ENCODE measurements at regions not wholly inside any gene's neighbourhood (a gene's known extent, or its start where the extent isn't known, plus 50 kb on each side); places are given as distances from the start of the nearest gene placed in this dataset.
A peak's percentile ranks its signal among the peaks of the same experiment; 100 is the strongest.
"Not testable (repeated sequence)": the region's sequence is repeated elsewhere in the genome, so short reads cannot be mapped to it uniquely, and the experiment has no call there.

DNA sequence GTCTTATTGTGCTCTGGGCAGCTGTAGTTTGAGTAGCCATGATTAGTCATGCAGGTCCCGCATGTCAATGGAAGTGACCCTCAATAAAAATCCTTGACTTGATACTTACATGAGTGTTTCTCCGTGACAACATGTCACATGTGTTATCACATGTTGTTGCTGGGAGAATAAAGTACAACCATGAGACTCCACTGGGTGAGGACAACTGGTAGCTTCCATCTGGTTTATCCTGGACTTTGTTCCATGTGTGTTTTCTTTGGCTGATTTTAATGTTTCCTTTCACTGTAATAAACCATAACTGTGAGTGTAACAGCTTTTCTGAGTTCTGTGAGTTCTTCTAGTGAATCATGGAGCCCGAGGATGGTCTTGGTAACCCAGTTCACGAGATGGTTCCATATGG, 63.1 kb upstream of the NDN start:
- DNase-seq = no peak
- intact Hi-C loops (cut with DNase I) = no loop called here

DNA sequence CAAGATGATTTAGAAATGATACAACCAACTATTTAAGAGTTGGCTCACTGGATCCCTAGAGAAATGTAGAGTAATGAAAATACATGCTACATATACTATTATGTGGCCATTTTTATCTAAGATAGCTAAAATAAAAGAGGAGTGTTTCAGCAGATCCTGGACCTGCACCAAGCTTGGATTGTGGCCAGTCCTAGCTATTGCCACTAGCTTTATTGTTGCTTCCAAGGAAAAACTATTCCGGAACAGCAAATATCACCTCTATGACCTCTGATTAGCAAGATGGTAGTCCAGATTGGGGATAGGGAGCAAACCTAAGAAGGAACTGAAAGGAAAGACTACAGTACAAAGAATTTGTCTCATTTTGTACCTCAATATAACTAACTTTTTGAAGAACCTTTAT, 63.7 kb upstream of the NDN start:
- no peak for DNase-seq
- intact Hi-C loops (cut with DNase I) = no loop called here

- intact Hi-C loops (cut with DNase I) = no loop called here
- no peak for DNase-seq
Observed at GRCh38 chr15:23753248-23753647, 66.1 kb upstream of the NDN start.

GRCh38 chr15:23758891-23759290, 71.8 kb upstream of the NDN start:
- no peak for DNase-seq
- intact Hi-C loops (cut with DNase I) = no loop called here

DNA sequence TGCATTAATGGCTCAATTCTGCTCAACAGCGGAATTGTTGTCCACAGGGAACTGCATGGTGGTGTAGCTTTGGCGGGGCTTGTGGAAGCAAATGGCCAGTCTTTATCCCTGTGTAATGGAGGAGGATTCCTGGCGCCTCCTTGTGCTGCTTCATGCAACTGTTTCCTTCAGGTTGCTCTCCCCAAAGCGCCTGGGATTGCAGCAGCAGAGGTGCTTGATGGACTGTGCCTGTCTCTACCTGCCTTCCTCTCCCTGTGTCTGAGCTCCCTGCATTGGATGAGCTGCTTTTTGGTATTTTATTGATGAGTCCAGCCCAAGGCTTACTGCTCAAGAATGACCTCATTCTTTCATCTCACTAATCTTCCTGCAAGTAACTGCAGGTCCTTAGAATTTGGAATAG, 72.9 kb upstream of the NDN start:
- intact Hi-C loops (cut with DNase I) = no loop called here
- DNase-seq = no peak

- no peak for DNase-seq
- intact Hi-C loops (cut with DNase I) = no loop called here
Observed at GRCh38 chr15:23761386-23761785, 74.3 kb upstream of the NDN start.

DNA sequence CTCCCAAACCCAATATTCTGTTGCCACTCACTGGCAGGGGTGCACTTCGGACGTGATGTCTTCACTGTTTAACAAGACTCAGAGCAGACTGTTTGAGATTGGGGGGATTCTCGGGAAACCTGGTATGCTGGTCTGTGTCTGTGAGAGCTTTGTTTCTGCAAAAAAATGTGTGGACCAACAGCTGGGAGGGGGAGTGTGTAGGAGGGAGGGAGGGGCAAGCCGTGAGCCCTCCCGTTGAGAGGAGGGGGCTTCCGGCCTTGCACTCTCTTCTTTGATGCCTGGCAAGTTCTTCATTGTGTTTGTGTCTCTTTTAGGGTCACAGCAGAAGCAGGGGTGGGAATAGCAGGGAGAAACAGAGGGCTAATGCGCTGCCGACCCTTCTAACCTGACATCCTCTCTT, 74.9 kb upstream of the NDN start:
- no peak for DNase-seq
- intact Hi-C loops (cut with DNase I) = no loop called here

GRCh38 chr15:23763021-23763420, 75.9 kb upstream of the NDN start:
- no peak for DNase-seq

DNA sequence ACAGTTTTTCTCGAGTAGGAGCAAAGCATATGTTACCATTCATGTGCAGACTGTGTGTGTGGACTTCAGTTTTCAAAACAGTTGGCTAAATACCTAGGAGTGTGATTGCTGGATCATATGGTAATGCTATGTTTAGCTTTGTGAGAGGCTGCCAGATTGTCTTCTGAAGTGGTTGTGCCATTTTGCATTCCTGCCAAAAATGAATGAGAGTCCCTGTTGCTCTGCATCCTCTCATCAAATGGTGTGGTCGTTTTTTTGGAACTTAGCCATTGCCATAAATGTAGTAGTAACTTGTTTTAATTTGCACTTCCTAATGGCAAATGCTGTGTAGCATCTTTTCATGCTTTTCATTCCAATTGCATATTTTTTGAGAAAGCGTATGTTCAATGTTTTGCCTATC, 77.2 kb upstream of the NDN start:
- intact Hi-C loops (cut with DNase I) = no loop called here
- DNase-seq = no peak

More at GRCh38 chr15:23763021-23763420, 75.9 kb upstream of the NDN start:
- intact Hi-C loops (cut with DNase I) = no loop called here

- intact Hi-C loops (cut with DNase I) = no loop called here
- no peak for DNase-seq
Observed at GRCh38 chr15:23764716-23765115, 77.6 kb upstream of the NDN start.

GRCh38 chr15:23766779-23767178, 79.7 kb upstream of the NDN start:
- intact Hi-C loops (cut with DNase I); DNase-seq: not testable (repeated sequence)

DNA sequence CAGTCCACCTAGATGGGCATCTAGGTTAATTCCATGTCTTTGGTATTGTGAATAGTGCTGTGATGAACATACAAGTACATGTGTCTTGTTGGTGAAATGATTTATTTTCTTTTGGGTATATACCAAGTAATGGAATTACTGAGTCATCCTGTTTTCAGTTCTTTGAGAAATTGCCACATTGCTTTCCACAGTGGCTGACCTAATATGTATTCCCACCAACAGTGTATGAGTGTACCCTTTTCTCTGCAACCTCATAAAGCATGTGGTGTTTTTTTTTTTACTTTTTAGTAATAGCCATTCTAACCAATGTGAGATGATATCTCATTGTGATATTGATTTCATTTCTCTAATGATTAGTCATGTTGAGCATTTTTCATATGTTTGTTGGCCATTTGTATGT, 86.0 kb upstream of the NDN start:
- intact Hi-C loops (cut with DNase I) = no loop called here
- no peak for DNase-seq

- DNase-seq = no peak
Observed at GRCh38 chr15:23787346-23788105, 100.4 kb upstream of the NDN start.

GRCh38 chr15:23793191-23793680, 106.1 kb upstream of the NDN start:
- no peak for DNase-seq
- intact Hi-C loops (cut with DNase I) = no loop called here

More at GRCh38 chr15:23787346-23788105, 100.4 kb upstream of the NDN start:
- intact Hi-C loops (cut with DNase I) = no loop called here

- intact Hi-C loops (cut with DNase I) = no loop called here
- DNase-seq = peak; percentile 18 to 81 (median 51)
Observed at GRCh38 chr15:23797747-23798446, 110.8 kb upstream of the NDN start.

DNA sequence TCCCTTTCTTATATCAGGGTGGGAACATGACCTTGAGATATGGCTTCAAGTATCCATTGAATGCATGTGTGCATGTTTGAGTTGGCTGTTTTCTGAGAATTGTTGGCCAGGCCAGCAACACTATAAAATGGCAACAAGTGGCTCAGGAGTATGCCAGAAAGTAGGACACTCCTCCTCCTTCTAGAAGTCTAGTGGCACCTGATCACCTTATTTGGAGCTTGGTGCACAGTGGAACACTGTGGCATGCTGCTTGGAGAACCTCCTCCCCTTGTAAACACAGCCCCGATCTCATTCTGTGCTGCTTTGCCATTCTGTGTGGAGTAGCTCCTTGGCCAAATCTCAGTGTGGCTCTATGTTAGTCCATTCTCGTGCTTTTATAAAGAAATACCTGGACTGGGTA, 114.8 kb upstream of the NDN start:
- no peak for DNase-seq
- intact Hi-C loops (cut with DNase I) = no loop called here

DNA sequence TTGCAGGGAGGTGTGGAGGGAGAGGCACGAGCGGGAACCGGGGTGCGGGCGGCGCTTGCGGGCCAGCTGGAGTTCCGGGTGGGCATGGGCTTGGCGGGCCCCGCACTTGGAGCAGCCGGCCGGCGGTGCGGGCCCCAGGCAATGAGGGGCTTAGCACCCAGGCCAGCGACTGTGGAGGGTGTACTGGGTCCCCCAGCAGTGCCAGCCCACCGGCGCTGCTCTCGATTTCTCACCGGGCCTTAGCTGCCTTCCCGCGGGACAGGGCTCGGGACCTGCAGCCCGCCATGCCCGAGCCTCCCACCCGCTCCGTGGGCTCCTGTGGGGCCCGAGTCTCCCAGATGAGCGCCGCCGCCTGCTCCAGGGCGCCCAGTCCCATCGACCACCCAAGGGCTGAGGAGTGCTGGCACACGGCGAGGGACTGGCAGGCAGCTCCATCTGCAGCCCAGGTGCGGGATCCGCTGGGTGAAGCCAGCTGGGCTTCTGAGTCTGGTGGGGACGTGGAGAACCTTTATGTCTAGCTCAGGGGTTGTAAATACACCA, 115.9 kb upstream of the NDN start:
- DNase-seq; intact Hi-C loops (cut with DNase I): not testable (repeated sequence)

DNA sequence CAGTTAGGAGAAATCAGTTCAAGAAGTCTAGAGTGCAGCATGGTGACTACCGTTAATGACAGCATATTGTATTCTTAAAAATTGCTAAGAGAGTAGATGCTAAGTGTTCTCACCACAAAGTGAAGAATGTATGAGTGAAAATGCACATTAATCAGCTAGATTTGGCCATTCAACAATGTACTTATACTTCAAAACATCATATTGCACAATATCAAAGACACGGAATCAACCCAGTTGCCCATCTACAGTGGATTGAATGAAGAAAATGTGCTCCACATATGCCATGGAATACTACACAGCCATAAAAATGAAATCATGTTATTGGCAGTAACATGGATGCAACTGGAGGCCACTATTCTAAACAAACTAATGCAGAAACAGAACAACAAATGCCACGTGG, 119.9 kb upstream of the NDN start:
- no peak for DNase-seq
- intact Hi-C loops (cut with DNase I) = no loop called here

GRCh38 chr15:23823508-23823907, 136.4 kb upstream of the NDN start:
- DNase-seq = no peak
- intact Hi-C loops (cut with DNase I) = no loop called here

DNA sequence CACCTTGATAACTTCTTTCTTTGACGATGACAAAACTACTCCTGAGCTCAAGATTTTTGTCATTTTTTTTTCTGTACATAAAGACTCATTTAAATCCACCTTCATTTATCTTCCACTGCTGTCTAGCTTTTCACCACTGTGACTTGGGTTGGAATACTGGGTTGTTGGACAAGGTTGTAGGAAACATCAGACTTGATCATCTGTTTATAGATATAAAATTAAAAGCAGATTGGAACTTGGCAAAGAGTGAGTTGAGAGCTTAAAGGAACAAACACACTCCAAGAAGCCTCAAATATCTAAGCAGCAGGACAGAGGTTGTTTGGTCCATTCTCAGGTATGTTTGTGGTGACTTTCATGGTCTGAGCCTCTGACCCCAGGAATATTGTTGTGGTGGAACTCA, 141.7 kb upstream of the NDN start:
- DNase-seq = no peak
- intact Hi-C loops (cut with DNase I) = no loop called here

GRCh38 chr15:23835953-23836352, 148.8 kb upstream of the NDN start:
- intact Hi-C loops (cut with DNase I) = no loop called here
- no peak for DNase-seq

All from head of caudate nucleus (tissue), 42 donors.